Hepatocyte (in vitro differentiated cells): ENCODE measurements at regions not wholly inside any gene's neighbourhood (a gene's known extent, or its start where the extent isn't known, plus 50 kb on each side); places are given as distances from the start of the nearest gene placed in this dataset.

Experiments
- DNase-seq: peaks from one replicate; pipeline ENCODE4 v3.0.0-alpha.2; 2016; ENCODE audit warnings: low spot score
- H2AFZ ChIP-seq: fragments of 200-600 bp; sonication (generic); 2 replicates; pipeline ENCODE4 v1.6.0; 2016; ENCODE audit warnings: antibody characterized with exemption, mild to moderate bottlenecking
- H3K27ac ChIP-seq: fragments of 200-600 bp; sonication (generic); 2 replicates; pipeline ENCODE4 v1.5.1; 2016; ENCODE audit warnings: mild to moderate bottlenecking
- H3K27me3 ChIP-seq: fragments of 200-600 bp; sonication (generic); 2 replicates; pipeline ENCODE4 v1.6.1; 2016
- H3K36me3 ChIP-seq: fragments of 200-600 bp; sonication (generic); replicated peaks from 2 replicates; pipeline ENCODE4 v1.5.1; 2016; ENCODE audit warnings: low read depth; ENCODE audit not compliant: insufficient read depth
- H3K4me1 ChIP-seq: fragments of 200-600 bp; sonication (generic); 2 replicates; pipeline ENCODE4 v1.5.1; 2016; ENCODE audit warnings: mild to moderate bottlenecking, moderate library complexity; ENCODE audit not compliant: insufficient read depth
- H3K4me2 ChIP-seq: fragments of 200-600 bp; sonication (generic); 2 replicates; pipeline ENCODE4 v1.6.0; 2016
- H3K4me3 ChIP-seq: fragments of 200-600 bp; sonication (generic); 2 replicates; pipeline ENCODE4 v1.5.1; 2016; ENCODE audit warnings: mild to moderate bottlenecking
- H3K79me2 ChIP-seq: fragments of 200-600 bp; sonication (generic); 2 replicates; pipeline ENCODE4 v1.6.0; 2017; ENCODE audit warnings: mild to moderate bottlenecking
- H3K9me2 ChIP-seq: fragments of 200-600 bp; sonication (generic); replicated peaks from 2 replicates; pipeline ENCODE4 v1.6.0; 2017; ENCODE audit warnings: mild to moderate bottlenecking; ENCODE audit not compliant: insufficient read depth
- H3K9me3 ChIP-seq: fragments of 200-600 bp; sonication (generic); 2 replicates; pipeline ENCODE4 v1.5.1; 2016; ENCODE audit warnings: low read depth, mild to moderate bottlenecking
- H4K20me1 ChIP-seq: fragments of 200-600 bp; sonication (generic); 2 replicates; pipeline ENCODE4 v1.6.0; 2016; ENCODE audit warnings: mild to moderate bottlenecking; ENCODE audit not compliant: insufficient read depth, poor library complexity, severe bottlenecking
- EZH2 ChIP-seq: fragments of 200-600 bp; sonication (generic); IDR thresholded peaks from 2 replicates; pipeline ENCODE4 v1.6.1; 2016; ENCODE audit warnings: antibody characterized with exemption, mild to moderate bottlenecking, borderline replicate concordance
- EZH2phosphoT487 ChIP-seq: fragments of 200-600 bp; sonication (generic); IDR thresholded peaks from one replicate; pipeline ENCODE4 v1.6.1; 2018; ENCODE audit warnings: antibody characterized with exemption, mild to moderate bottlenecking, low read depth, moderate library complexity; ENCODE audit not compliant: unreplicated experiment, severe bottlenecking
- WGBS: methylation state at CpG from one replicate; pipeline ENCODE4 v1.1.6; 2016; ENCODE audit warnings: low lambda C conversion rate; ENCODE audit errors: missing lambda C conversion rate; 5-methylcytosine and 5-hydroxymethylcytosine counted together
- TF ChIP-seq, protein P1 (sequence below): fragments of 200-600 bp; sonication (generic); IDR thresholded peaks from 2 replicates; pipeline ENCODE4 v1.5.1; 2016; ENCODE audit warnings: antibody characterized with exemption, mild to moderate bottlenecking; ENCODE audit not compliant: poor library complexity

DNA sequence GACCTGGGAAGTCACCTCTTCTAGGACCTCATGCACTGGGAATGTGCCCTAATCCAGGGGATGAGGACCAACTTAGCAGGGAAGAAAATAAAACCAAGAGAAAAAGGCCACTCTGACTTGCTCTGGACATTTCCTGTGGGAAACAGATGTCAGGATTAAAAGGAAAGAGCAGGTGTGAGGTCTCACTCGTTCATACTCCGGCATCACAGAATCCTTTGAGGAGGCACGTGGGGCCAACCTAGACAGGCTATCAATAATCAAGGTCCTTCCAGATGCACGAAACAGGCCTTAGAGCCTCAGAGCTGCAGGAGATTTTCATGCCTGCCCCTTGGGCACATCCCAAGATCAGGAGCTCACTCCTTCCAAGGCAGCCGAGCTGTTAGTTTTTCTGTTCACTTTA lies 321.5 kb upstream of the CCL2 start:
- H3K79me2 ChIP-seq, result no peaks in the 10 kb centered on the region
- no peaks in the 10 kb centered on the region for H3K9me3 ChIP-seq
- H2AFZ ChIP-seq, result no peak overlapping the region
- TF ChIP-seq, protein P1, sequence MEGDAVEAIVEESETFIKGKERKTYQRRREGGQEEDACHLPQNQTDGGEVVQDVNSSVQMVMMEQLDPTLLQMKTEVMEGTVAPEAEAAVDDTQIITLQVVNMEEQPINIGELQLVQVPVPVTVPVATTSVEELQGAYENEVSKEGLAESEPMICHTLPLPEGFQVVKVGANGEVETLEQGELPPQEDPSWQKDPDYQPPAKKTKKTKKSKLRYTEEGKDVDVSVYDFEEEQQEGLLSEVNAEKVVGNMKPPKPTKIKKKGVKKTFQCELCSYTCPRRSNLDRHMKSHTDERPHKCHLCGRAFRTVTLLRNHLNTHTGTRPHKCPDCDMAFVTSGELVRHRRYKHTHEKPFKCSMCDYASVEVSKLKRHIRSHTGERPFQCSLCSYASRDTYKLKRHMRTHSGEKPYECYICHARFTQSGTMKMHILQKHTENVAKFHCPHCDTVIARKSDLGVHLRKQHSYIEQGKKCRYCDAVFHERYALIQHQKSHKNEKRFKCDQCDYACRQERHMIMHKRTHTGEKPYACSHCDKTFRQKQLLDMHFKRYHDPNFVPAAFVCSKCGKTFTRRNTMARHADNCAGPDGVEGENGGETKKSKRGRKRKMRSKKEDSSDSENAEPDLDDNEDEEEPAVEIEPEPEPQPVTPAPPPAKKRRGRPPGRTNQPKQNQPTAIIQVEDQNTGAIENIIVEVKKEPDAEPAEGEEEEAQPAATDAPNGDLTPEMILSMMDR, result no peak
- TF ChIP-seq EZH2 (no peak), EZH2phosphoT487 (no peak)
- no peak overlapping the region for H3K4me2 ChIP-seq
- H3K27ac ChIP-seq, result no peak overlapping the region
- no peak for DNase-seq
- no peaks in the 10 kb centered on the region for H4K20me1 ChIP-seq
- no peak overlapping the region for H3K4me3 ChIP-seq
- WGBS, result 78% methylated on average over 5 of the region's 5 CpGs
- H3K4me1 ChIP-seq, result peaks cover 8% of the 10 kb centered on the region
- H3K27me3 ChIP-seq, result no peaks in the 10 kb centered on the region
- no peaks in the 10 kb centered on the region for H3K9me2 ChIP-seq
- no peaks in the 10 kb centered on the region for H3K36me3 ChIP-seq

DNA sequence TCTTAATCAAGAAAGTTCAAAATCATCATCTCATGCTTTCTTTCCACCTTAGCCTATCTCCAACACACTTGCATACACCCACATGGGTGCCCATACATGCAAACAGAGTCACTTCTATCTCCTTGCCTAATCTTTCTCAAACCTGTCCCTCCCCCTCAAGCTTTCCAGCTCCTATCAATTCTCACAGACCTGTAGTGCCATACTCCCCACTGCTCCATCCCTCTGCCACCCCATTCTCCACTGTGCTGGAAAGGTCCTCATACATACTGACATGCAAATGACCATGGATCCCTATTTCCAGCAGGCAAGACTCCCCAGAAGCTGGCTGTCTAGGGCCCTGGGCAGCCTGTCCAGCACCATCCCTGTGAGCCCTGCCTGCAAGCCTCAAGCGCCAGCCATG lies 320.4 kb upstream of the CCL2 start:
- Histone ChIP-seq H3K4me2 (no peak overlapping the region), H3K79me2 (no peaks in the 10 kb centered on the region), H3K9me3 (no peaks in the 10 kb centered on the region), H3K36me3 (no peaks in the 10 kb centered on the region), H2AFZ (no peak overlapping the region), H3K27ac (no peak overlapping the region), H3K4me3 (no peak overlapping the region), H3K27me3 (no peaks in the 10 kb centered on the region), H3K9me2 (no peaks in the 10 kb centered on the region), H3K4me1 (peaks cover 8% of the 10 kb centered on the region), H4K20me1 (no peaks in the 10 kb centered on the region)
- TF ChIP-seq EZH2 (no peak), EZH2phosphoT487 (no peak)
- TF ChIP-seq, protein P1, result no peak
- DNase-seq, result no peak
- 83% methylated on average over 1 of the region's 1 CpG for WGBS

DNA sequence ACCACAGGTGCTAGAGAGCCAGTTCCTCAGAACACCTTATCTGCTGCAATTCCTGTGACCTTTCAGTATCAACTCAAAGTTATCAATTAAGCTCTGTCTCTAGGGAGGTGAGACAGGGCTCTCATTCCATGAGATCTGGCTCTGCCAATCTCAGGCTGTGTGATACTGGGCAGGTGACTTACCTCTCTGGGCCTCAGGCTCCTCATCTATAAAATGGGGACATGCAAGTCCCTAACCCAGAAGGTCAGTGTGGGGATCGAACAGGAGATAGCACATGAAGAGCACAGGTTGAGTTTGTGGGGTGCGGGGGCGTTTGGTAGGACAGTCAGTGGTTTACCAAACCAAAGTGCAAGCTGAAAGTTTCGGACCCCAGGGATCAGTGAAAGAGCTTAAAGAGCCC lies 319.3 kb upstream of the CCL2 start:
- TF ChIP-seq EZH2 (no peak), EZH2phosphoT487 (no peak)
- TF ChIP-seq, protein P1, result no peak
- H3K4me3 ChIP-seq, result no peak overlapping the region
- no peaks in the 10 kb centered on the region for H3K36me3 ChIP-seq
- no peaks in the 10 kb centered on the region for H3K79me2 ChIP-seq
- WGBS, result 90% methylated on average over 4 of the region's 4 CpGs
- no peak overlapping the region for H3K27ac ChIP-seq
- H3K4me2 ChIP-seq, result no peak overlapping the region
- H2AFZ ChIP-seq, result no peak overlapping the region
- no peaks in the 10 kb centered on the region for H4K20me1 ChIP-seq
- H3K27me3 ChIP-seq, result no peaks in the 10 kb centered on the region
- peaks cover 8% of the 10 kb centered on the region for H3K4me1 ChIP-seq
- DNase-seq, result no peak
- H3K9me2 ChIP-seq, result no peaks in the 10 kb centered on the region
- H3K9me3 ChIP-seq, result no peaks in the 10 kb centered on the region

DNA sequence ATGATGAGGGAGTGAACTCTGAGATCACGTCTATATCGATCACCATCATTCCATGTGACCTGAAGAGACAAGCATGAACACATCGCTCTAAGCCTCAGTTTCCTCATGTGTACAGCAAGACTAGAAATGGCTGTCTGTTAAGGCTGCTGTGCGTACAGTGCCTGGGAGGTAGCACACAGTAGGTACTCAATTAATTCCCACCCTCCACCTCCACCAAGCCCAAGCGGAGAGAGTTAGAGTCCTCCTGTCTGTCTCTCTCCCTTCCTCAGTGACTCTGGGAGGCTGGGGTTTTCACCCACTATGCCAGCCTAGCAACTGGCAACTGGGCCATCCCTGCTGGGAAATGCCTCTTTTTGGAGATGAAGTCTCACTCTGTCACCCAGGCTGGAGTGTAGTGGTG lies 318.3 kb upstream of the CCL2 start:
- Histone ChIP-seq H2AFZ (no peak overlapping the region), H3K4me3 (no peak overlapping the region), H3K4me2 (no peak overlapping the region), H3K36me3 (no peaks in the 10 kb centered on the region), H3K27ac (no peak overlapping the region), H3K9me2 (no peaks in the 10 kb centered on the region), H3K27me3 (no peaks in the 10 kb centered on the region), H3K79me2 (no peaks in the 10 kb centered on the region), H4K20me1 (no peaks in the 10 kb centered on the region), H3K9me3 (no peaks in the 10 kb centered on the region), H3K4me1 (peaks cover 3% of the 10 kb centered on the region)
- 97% methylated on average over 5 of the region's 5 CpGs for WGBS
- DNase-seq, result no peak
- TF ChIP-seq EZH2, result no peak
- TF ChIP-seq EZH2phosphoT487, result no peak
- TF ChIP-seq, protein P1, result no peak
